PC-3 (cell line): ENCODE measurements at regions not wholly inside any gene's neighbourhood (a gene's known extent, or its start where the extent isn't known, plus 50 kb on each side); places are given as distances from the start of the nearest gene placed in this dataset.

ENCODE experiments used
- ATAC-seq: fragments of 200-7000 bp; cut with Tn5 transposase; 2 replicates; pipeline ENCODE4 v1.9.1; 2020; ENCODE audit warnings: mild to moderate bottlenecking, moderate library complexity
- BruUV-seq: library from RNA; stranded (reverse); fragments of 400-500 nt; replicated peaks from 2 replicates; lab custom pipeline; 2021; lab: Mats Ljungman, UMichigan
- CTCF ChIA-PET: fragments of 300-600 bp; sonication (Branson Sonifier 250); formaldehyde crosslinking; loops from one replicate; lab custom pipeline; 2022; ENCODE audit warnings: antibody characterized with exemption; lab: Charles Lee
- POLR2A ChIA-PET: fragments of 300-600 bp; sonication (Branson Sonifier 250); formaldehyde crosslinking; loops from one replicate; lab custom pipeline; 2022; ENCODE audit warnings: antibody characterized with exemption; ENCODE audit not compliant: unreplicated experiment; lab: Charles Lee
- DNase-seq: peaks from one replicate; pipeline ENCODE4 v3.0.0-alpha.2; 2015
- H2AFZ ChIP-seq: fragments of 300-600 bp; sonication (generic); 2 replicates; pipeline ENCODE4 v1.6.0; 2016; ENCODE audit warnings: antibody characterized with exemption, low read length
- H3F3A ChIP-seq: fragments of 300-600 bp; sonication (generic); one replicate; pipeline ENCODE4 v1.6.0; 2017; ENCODE audit warnings: antibody characterized with exemption, low read length, control low read depth, mild to moderate bottlenecking; ENCODE audit not compliant: unreplicated experiment
- H3K27ac ChIP-seq: fragments of 300-600 bp; sonication (generic); 2 replicates; pipeline ENCODE4 v1.5.1; 2016; ENCODE audit warnings: mild to moderate bottlenecking, low read length
- H3K27me3 ChIP-seq: fragments of 300-600 bp; sonication (generic); 2 replicates; pipeline ENCODE4 v1.6.1; 2016; ENCODE audit warnings: low read length, mixed read lengths
- H3K36me3 ChIP-seq: fragments of 300-600 bp; sonication (generic); 2 replicates; pipeline ENCODE4 v1.6.1; 2016; ENCODE audit warnings: low read depth, mixed run types, low read length, mixed read lengths
- H3K4me1 ChIP-seq: fragments of 300-600 bp; sonication (generic); 2 replicates; pipeline ENCODE4 v1.5.1; 2016; ENCODE audit warnings: low read length; ENCODE audit not compliant: insufficient read depth
- H3K4me2 ChIP-seq: fragments of 300-600 bp; sonication (generic); 2 replicates; pipeline ENCODE4 v1.6.0; 2016; ENCODE audit warnings: low read length
- H3K4me3 ChIP-seq: fragments of 300-600 bp; sonication (generic); 2 replicates; pipeline ENCODE4 v1.5.1; 2016; ENCODE audit warnings: mild to moderate bottlenecking, low read length, mixed read lengths
- H3K79me2 ChIP-seq: fragments of 300-600 bp; sonication (generic); 2 replicates; pipeline ENCODE4 v1.6.1; 2017; ENCODE audit warnings: low read length, mixed read lengths
- H3K9ac ChIP-seq: fragments of 300-600 bp; sonication (generic); 2 replicates; pipeline ENCODE4 v1.6.0; 2016; ENCODE audit warnings: mild to moderate bottlenecking, low read length
- H3K9me2 ChIP-seq: fragments of 300-600 bp; sonication (generic); replicated peaks from 2 replicates; pipeline ENCODE4 v1.6.1; 2016; ENCODE audit warnings: mixed run types, low read length, mixed read lengths
- H3K9me3 ChIP-seq: fragments of 300-600 bp; sonication (generic); 2 replicates; pipeline ENCODE4 v1.6.1; 2016; ENCODE audit warnings: low read length, mixed read lengths
- H4K20me1 ChIP-seq: fragments of 300-600 bp; sonication (generic); 2 replicates; pipeline ENCODE4 v1.6.1; 2016; ENCODE audit warnings: low read length, mixed read lengths
- EZH2 ChIP-seq: fragments of 300-600 bp; sonication (generic); IDR thresholded peaks from one replicate; pipeline ENCODE4 v1.6.1; 2017; ENCODE audit warnings: antibody characterized with exemption, mild to moderate bottlenecking, low read length; ENCODE audit not compliant: unreplicated experiment
- EZH2phosphoT487 ChIP-seq: fragments of 300-600 bp; sonication (generic); IDR thresholded peaks from 2 replicates; pipeline ENCODE4 v1.6.1; 2018; ENCODE audit warnings: mild to moderate bottlenecking, antibody characterized with exemption, low read length, borderline replicate concordance
- intact Hi-C: fragments of 100-400 bp; cut with micrococcal nuclease; formaldehyde crosslinking; loops from 2 replicates; pipeline ENCODE4 v1.9.0; 2023
- TF ChIP-seq, protein P1 (sequence below): fragments of 300-600 bp; sonication (generic); conservative IDR thresholded peaks from 2 replicates; pipeline ENCODE4 v1.5.1; 2017; ENCODE audit warnings: antibody characterized with exemption, low read depth, mild to moderate bottlenecking, low read length

DNA sequence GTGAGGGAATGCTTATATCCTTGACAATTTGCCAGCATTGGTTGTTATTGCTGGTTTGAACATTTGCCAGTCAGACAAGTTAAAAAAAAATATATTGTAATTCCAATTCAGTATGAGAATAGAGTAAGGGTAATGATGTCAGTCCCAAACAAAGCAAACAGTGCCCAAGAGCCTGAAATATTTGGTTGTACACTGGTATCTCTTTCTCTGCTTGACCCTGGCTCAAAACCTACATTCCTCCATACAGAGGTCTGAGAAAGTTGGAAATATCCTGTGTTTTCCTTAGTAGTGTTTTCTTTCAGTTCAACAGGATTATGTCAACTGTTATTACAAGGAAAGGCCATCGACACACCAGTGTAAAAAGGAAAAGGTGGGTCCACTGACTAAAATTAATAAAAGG lies 145.6 kb downstream of the MRPL39 start:
- H4K20me1 ChIP-seq: no peaks in the 10 kb centered on the region
- no peak for DNase-seq
- H3F3A ChIP-seq: no peaks in the 10 kb centered on the region
- no peak overlapping the region for H3K27ac ChIP-seq
- ChIA-PET CTCF (no interaction called here), POLR2A (no interaction called here)
- H3K4me3 ChIP-seq: no peak overlapping the region
- intact Hi-C loops: no loop called here
- H3K9me2 ChIP-seq: no peaks in the 10 kb centered on the region
- no peak overlapping the region for H3K4me2 ChIP-seq
- no peak for ATAC-seq
- no peaks in the 10 kb centered on the region for H3K36me3 ChIP-seq
- H2AFZ ChIP-seq: no peak overlapping the region
- H3K79me2 ChIP-seq: no peaks in the 10 kb centered on the region
- no peaks in the 10 kb centered on the region for H3K9me3 ChIP-seq
- H3K4me1 ChIP-seq: peaks cover 9% of the 10 kb centered on the region
- no TSS peak for BruUV-seq
- H3K9ac ChIP-seq: no peak overlapping the region
- H3K27me3 ChIP-seq: no peaks in the 10 kb centered on the region
- TF ChIP-seq EZH2 (no peak), EZH2phosphoT487 (no peak)
- TF ChIP-seq, protein P1, sequence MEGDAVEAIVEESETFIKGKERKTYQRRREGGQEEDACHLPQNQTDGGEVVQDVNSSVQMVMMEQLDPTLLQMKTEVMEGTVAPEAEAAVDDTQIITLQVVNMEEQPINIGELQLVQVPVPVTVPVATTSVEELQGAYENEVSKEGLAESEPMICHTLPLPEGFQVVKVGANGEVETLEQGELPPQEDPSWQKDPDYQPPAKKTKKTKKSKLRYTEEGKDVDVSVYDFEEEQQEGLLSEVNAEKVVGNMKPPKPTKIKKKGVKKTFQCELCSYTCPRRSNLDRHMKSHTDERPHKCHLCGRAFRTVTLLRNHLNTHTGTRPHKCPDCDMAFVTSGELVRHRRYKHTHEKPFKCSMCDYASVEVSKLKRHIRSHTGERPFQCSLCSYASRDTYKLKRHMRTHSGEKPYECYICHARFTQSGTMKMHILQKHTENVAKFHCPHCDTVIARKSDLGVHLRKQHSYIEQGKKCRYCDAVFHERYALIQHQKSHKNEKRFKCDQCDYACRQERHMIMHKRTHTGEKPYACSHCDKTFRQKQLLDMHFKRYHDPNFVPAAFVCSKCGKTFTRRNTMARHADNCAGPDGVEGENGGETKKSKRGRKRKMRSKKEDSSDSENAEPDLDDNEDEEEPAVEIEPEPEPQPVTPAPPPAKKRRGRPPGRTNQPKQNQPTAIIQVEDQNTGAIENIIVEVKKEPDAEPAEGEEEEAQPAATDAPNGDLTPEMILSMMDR: no peak

DNA sequence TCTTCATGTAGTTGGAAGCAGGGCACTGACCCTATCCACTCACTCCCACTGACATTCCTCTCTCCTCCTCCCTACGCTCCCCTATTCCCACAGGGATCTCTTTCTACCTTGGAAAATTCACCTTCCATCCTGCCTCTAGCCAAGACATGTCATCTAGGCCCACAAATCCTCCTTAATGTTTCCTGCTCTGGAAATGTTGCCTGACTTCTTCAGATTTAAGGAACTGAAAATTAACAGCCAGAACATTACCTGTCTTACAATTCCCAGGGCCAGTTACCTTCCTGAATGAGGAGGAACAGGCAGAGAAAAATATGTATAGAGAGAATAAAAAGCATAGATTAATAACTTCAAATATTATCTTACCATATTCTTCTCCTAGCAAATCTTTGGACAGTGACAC lies 147.3 kb downstream of the MRPL39 start:
- Histone ChIP-seq H3K4me2 (no peak overlapping the region), H3K9me2 (no peaks in the 10 kb centered on the region), H3K4me3 (no peak overlapping the region), H3K36me3 (no peaks in the 10 kb centered on the region), H3K4me1 (peaks cover 15% of the 10 kb centered on the region), H4K20me1 (no peaks in the 10 kb centered on the region), H3K27ac (no peak overlapping the region), H2AFZ (no peak overlapping the region), H3K9me3 (no peaks in the 10 kb centered on the region), H3K9ac (no peak overlapping the region), H3K79me2 (no peaks in the 10 kb centered on the region), H3K27me3 (no peaks in the 10 kb centered on the region), H3F3A (no peaks in the 10 kb centered on the region)
- no TSS peak for BruUV-seq
- no peak for DNase-seq
- ATAC-seq: no peak
- TF ChIP-seq EZH2phosphoT487 (no peak), EZH2 (no peak)
- TF ChIP-seq, protein P1: no peak
- POLR2A ChIA-PET: no interaction called here
- intact Hi-C loops: no loop called here
- CTCF ChIA-PET: no interaction called here

GRCh38 chr21:25459365-25459764 lies 147.9 kb downstream of the MRPL39 start:
- Histone ChIP-seq H3K27me3 (no peaks in the 10 kb centered on the region), H3K4me3 (no peak overlapping the region), H3K9ac (no peak overlapping the region), H3K27ac (no peak overlapping the region), H3K79me2 (no peaks in the 10 kb centered on the region), H3K36me3 (no peaks in the 10 kb centered on the region), H3F3A (no peaks in the 10 kb centered on the region), H3K9me2 (no peaks in the 10 kb centered on the region), H3K9me3 (no peaks in the 10 kb centered on the region), H2AFZ (no peak overlapping the region), H3K4me2 (no peak overlapping the region), H4K20me1 (no peaks in the 10 kb centered on the region), H3K4me1 (peaks cover 15% of the 10 kb centered on the region)
- no peak for ATAC-seq
- DNase-seq: no peak
- intact Hi-C loops: no loop called here
- POLR2A ChIA-PET: no interaction called here
- BruUV-seq: no TSS peak
- CTCF ChIA-PET: no interaction called here
- TF ChIP-seq EZH2: no peak
- TF ChIP-seq EZH2phosphoT487: no peak
- TF ChIP-seq, protein P1: no peak
